ENCODE measurements at regions not wholly inside any gene's neighbourhood (a gene's known extent, or its start where the extent isn't known, plus 50 kb on each side); places are given as distances from the start of the nearest gene placed in this dataset.

GRCh38 chr4:126937342-126937741 lies 695.4 kb upstream of the INTU start:
- TF ChIP-seq, protein P1, sequence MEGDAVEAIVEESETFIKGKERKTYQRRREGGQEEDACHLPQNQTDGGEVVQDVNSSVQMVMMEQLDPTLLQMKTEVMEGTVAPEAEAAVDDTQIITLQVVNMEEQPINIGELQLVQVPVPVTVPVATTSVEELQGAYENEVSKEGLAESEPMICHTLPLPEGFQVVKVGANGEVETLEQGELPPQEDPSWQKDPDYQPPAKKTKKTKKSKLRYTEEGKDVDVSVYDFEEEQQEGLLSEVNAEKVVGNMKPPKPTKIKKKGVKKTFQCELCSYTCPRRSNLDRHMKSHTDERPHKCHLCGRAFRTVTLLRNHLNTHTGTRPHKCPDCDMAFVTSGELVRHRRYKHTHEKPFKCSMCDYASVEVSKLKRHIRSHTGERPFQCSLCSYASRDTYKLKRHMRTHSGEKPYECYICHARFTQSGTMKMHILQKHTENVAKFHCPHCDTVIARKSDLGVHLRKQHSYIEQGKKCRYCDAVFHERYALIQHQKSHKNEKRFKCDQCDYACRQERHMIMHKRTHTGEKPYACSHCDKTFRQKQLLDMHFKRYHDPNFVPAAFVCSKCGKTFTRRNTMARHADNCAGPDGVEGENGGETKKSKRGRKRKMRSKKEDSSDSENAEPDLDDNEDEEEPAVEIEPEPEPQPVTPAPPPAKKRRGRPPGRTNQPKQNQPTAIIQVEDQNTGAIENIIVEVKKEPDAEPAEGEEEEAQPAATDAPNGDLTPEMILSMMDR (IDR thresholded peaks at IDR 0.05; ENCODE audit: extremely low read depth in 1 of 2, insufficient read depth in 1 of 2, low read depth in 1 of 2, low read length in 2 of 2) = no peak
- TF ChIP-seq EZH2 (IDR thresholded peaks at IDR 0.05; ENCODE audit: borderline replicate concordance, low read depth, low read length, severe bottlenecking) (no peak), FOS (IDR thresholded peaks at IDR 0.05; ENCODE audit: borderline replicate concordance, insufficient read depth, low read length) (no peak), POLR2A (IDR thresholded peaks at IDR 0.05; ENCODE audit: low read depth, low read length) (no peak), POLR2AphosphoS5 (IDR thresholded peaks at IDR 0.05; ENCODE audit: insufficient read depth, low read depth, low read length) (no peak)
